ENCODE measurements at regions not wholly inside any gene's neighbourhood (a gene's known extent, or its start where the extent isn't known, plus 50 kb on each side); places are given as distances from the start of the nearest gene placed in this dataset.
"Not testable (repeated sequence)": the region's sequence is repeated elsewhere in the genome, so short reads cannot be mapped to it uniquely, and the experiment has no call there.

DNA sequence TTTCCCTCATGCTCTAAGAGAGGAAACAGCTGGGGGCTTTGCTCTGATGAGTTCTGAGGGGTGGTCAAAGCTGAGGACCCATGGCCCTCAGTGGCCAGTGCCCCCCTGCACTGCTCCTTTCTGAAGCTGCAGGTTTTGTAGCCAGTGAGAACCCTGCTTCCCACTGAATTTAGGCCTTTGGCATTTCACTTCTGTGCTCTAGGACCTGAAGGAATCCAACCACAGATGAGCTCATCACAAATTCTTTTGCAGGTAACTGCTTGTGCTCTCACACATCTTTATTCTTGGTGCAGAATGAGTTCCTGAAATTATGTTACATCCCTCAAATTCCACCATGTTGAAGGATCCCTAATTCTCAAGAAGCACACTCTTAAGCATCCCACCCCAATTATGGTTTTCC is 248.7 kb upstream of the IRF2BP2 start:
- DNase-seq: no peak

DNA sequence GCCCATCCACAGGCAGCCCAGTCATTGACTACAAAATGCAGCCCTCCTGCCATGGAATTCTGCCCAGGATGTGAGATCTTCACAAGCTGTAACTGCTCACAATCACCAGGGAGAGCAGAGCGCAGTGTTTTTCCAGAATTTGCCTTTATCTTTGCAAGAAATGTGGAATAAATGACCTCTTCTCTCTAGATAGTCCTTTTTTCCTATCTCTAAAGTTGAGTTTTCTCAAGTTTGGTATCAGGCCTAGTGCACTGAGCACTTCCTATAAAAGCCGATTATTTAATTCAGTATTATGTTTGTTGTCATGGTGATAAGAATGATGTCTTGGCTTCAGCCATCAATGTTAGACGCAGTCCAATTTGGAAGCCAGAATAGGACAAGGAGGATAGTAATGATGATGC is 246.9 kb upstream of the IRF2BP2 start:
- no peak for DNase-seq

DNA sequence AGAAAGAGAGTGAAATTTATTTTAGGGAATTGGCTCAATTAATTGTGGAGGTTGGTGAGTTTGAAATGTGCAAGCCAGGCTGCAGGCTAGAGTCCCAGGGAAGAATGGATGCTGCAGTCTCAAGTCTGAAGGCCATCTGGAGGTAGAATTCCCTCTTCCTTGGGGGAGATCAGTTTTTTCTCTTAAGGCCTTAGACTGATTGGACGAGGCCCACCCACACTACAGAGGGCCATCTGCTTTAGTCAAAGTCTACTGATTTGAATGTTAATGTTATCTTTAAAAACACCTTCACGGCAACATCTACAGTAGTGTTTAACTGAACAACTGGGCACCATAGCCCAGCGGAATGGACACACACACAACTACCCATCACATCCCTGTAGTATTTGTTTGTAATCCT is 245.9 kb upstream of the IRF2BP2 start:
- DNase-seq: no peak

DNA sequence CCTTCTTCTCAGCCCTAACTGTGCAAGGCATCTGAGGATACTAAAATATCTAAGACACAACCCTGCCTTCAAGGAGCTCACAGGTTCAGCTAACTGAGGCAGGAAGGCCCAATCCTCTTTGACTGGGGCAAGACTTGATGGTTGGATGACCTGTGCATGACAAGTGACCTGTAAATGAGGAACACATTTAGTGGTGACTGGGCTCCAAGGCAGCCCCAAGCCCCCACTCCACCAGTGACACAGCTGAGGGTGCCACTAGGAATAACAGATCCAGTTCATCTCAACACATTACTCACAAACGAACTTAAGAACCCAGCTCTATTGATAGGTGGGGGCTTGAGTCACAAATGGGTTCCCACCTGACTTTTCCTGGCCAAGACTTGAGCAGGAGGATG is 244.7 kb upstream of the IRF2BP2 start:
- DNase-seq: no peak

DNA sequence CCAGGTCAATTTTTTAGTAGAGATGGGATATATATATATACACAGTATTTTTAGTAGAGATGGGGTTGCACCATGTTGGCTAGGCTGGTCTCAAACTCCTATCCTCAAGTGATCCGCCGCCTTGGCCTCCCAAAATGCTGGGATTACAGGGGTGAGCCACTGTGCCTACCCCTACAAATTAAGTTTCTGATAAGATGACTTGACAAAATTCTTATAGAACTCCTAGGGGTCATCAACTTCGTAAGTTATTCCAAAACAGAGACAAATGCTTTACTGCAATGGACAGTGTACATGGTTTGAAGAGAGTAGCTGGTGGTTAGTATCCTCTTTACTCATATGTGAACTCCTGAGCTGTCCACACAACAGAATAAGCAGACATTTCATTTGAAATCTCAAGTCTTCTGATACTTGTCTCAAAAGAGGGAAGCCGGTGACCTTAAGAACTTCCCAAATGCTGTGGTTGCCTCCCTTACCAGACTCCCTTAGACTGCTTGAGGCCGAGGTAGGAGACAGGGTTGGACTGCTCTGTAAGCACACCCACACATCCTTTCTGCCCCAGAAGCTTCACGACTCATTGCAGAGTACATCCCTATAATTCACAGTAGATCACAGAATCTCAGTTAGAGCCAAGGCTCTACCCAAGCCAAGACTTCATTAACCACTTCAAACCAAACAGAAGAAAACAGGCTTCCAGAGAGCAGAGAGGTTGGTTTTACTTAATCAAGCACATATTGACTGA is 244.1 kb upstream of the IRF2BP2 start:
- DNase-seq: no peak

DNA sequence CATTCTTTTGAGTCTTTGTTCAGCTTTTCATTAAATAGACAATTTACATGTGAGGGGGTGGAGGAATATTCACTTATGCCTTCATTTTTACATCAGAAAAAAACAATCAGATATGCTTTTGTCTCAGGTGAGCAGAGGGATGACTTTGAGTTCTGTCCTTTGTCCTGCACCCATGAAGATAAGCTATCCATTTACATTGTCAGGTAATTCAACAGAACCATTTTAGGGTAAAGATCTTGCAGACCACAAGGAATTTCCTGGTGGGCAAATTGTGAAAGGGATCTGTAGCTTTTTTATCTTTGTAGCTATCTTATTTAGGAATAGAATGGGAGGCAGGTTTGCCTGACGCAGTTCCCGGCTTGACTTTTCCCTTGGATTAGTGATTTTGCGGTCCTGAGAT is 242.7 kb upstream of the IRF2BP2 start:
- DNase-seq: no peak

DNA sequence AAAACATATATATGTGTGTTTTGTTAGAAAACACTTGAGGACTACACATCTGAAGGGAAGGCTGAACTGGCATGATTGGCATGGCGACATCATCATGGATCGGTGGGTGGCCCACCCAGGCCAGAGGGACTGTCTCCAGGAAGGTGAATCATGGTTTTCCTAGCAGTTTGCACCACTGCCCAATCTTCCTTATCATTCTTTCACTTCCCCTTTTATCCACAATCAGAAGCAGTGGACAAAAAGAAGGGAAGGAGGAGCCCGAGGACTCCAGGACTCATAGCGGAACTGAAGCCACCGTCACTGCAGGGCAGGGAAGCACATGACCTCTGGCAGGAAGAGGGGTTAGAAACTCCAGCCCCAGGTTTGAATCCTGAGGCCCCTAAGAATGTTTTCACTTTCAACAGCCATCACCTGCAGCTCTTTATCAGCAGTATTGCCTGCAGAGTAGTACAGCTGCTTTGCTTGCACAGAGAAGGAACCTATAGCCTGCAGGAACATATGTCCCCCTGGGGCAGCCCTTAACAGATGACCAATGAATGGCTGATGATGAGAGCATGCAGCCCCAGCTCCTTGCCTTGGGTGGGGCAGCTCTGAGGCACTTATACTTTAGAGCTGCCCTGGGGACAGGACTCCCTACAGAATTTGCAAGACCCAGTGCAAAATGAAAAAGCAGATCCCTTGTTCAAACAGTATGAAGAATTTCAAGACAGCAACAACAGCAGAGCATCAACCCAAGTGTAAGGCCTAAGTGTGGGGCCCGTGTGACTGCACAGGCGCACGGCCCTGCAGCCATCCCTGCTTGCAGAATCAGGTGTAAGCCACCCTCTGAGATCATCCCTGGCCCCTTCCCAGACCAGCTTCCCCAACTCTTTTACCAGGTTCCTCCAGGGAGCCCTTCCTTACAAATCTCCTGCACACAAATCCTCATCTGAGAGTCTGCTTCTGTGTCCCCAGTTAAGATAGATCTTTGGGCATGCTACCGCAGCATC is 241.8 kb upstream of the IRF2BP2 start:
- DNase-seq: no peak

DNA sequence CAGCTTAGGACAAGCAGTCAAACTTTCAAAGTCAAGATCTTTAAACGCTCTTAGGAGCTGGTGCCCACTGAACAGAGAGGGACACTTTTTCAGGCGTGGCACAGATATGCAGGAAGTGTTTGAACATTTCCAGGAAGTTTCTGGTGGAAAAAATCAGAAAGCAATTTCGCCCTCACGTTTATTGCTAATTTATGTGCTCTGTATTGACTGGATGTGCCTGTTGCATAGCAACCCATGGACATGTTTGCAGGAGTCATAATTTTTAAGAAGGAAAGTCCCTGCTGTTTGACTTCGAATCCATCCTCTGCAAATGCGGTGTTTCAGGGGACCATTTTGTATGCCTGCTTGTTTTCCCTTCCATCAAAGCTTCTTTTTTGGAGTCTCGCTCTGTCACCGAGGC is 239.9 kb upstream of the IRF2BP2 start:
- no peak for DNase-seq

DNA sequence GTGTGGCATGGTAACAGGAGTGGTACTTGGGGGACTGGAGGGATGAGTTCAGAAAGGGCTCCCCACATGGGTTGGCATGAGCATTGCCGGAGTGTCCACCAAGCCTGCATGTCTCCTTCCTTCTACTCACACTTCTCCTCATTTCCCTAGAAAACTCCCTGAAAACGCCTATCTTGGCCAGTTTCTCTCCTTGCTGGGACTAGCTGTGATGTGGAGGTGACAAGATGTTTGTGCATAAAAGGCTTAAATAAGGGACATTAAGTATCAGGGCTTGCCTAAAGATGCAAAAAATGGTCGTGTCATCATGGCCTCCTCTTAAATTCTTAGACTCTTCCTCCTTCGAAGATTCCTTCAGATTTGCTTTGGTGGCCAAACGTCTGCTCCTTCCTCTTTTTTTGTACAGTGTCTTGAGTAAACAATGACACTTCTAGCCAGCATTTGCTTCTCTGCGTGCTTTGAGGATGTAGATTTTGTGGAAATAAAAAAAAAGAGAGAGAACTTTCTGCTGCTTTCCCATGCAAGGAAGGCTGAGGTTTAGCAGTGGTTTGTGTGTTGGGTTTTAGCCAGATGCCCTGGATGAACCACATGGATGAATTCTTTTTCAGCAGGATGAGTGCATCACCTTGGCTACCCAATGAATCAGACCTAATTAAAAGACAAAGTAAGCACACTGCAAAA is 239.1 kb upstream of the IRF2BP2 start:
- DNase-seq: peak; percentile 29

DNA sequence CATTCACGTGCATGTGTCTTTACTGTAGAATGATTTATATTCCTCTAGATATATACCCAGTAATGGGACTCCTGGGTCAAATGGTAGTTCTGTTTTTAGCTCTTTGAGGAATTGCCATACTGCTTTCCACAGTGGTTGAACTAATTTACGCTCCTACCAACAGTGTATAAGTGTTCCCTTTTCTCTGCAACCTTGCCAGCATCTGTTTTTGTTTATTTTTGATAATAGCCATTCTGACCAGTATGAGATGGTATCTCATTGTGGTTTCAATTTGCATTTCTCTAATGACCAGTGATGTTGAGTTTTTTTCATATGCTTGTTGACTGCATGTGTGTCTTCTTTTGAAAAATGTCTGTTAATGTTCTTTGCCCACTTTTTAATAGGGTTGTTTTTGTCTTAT is 236.8 kb upstream of the IRF2BP2 start:
- not testable (repeated sequence) for DNase-seq

DNA sequence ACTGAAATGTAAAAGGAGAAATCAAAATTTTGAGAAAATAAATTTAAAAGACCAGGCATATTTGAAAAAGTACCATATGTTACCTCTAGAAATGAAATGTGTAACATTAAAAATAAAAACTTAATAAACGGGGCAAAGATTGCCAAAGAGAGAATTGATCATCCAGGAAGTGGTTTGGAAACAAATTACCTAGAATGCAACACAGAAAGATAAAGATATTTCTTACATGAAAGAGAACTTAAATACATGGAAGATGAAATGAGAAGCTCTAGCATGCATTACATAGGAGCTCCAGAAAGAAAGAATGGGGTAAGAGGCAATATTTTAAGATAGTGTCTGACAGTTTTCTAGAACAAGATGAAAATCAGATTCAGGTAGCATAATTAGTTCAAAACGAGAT is 235.9 kb upstream of the IRF2BP2 start:
- no peak for DNase-seq

DNA sequence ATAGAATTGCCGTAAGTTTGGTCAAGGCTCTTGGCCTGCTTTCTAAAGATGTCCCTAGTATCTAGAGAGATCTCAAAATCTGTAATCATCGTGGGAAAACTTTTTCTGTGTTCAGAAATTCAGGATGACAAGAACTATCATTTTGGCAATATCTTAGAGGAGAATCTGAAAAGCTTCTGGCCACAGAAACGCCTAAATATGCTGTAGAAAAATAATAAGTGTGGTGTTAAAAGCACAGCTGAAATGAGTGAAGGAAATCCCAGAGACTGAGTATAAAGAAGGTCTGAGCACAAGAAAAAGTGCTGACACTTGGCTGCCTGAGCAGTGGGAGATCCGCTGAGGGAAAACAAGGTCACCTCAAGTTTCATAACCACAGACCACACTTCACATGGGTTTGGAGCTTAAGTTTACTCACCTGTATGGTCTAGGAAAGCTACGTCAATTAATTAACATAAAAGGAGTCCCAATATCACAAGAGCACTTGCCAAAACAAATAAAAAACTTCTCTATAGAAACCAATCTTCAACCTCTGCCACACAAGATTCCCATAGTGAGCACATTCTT is 235.2 kb upstream of the IRF2BP2 start:
- peak; percentile 50 for DNase-seq

DNA sequence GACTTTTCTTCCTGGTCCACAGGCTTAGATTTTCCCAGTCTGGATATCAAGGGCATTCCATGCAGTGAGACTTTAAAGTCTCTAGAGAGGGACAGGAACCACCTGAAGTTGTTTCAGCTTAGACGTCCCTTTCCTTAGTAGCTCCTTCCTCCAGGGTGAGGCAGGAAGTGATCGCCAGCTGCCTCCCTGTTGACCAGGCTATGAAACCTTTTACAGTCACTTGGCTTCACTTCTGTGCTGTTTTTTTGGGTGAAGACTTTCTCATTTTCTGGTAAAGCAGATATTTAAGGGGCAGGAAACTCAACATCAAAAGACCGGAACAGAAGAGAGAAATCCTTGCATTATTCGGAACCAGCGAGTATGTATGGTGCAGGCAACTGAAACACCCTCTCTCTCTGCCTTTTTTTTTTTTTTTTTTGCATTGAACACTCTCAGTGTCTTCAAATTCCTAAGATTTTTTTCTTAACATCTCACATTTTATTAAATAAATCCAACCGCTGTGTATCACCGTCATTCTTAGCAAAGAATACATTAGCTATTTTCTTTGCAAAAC is 234.6 kb upstream of the IRF2BP2 start:
- no peak for DNase-seq

DNA sequence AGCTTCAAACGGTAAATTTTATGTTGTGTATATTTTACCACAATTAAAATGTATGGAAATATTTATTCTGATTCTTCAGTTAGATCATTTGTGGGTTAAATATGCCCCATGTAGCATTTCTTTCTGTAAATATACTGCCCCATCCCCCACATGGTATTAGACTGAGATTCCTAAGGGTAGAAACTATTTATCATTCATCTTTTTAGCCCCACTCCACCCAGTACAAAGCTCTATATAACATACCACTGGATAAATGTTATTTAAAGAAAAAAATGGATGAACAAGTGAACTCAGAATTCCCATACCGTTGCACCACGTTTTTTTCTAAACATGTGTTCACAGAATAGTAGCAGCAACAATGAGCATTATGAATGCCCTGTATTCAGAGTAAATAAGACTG is 234.0 kb upstream of the IRF2BP2 start:
- DNase-seq: no peak

DNA sequence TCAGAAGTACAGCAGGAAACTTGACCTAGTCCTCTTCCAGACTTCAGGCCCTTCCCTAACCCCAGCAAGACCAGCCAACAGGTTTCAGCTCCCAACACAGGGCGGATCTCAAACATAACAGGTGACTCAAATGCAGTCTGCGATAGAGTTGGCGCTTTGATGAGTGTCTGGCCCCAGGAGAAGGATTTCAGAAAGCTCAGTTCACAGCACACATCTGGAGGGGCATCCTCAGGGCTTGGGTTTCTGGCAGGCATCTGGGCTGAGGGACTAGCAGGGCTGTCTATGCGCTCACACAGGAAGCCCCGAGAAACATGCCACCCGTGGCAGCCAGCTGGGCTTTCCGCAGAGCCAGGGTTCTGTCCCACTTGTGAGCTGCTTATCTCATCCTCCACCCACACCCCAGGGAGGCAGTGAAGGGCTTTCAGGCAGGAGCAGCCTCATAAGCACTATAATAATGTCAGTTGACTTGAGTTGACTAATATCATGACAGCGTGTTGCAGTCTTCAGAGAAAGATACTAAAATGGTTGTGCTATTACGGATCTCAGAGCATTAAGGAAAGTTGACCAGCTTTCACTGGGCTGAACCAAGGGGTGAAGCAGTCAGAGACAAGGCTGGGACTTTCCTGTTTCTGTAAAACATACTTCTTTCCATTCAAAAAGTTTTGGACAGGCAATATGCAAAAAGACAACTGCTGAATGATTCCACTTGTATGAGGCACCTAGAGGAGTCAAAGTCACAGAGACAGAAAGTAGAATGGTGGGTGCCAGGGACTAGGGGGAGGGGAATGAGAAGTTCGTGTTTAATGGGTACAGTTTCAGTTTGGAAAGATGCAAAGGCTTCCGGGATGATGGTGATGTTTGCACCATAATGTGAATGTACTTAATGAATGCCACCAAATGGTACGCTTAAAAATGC is 233.0 kb upstream of the IRF2BP2 start:
- no peak for DNase-seq

DNA sequence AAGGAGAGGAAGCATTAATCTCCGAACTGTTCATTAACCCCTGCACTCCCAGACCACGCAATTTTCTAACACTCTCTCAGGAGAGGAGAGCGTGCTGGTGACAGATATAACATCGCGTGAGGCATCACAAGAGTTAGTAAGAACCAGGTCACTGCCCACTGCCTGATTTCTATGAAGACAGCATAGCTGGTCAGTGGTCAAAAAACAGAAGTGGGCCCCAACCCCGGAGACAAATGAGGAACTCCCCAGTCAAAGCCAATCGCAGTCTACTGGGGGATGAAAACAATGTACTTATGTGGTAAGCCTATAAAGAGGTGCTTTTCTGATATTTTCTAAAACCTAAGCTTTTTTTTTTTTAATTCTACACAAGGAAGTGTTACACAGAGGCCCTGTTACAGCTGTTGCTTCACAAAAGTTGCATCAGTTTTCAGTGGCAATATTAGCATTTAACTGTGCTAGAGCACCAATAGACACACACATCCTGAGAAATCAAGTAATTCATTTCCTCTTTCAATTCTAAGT is 231.8 kb upstream of the IRF2BP2 start:
- DNase-seq: no peak

DNA sequence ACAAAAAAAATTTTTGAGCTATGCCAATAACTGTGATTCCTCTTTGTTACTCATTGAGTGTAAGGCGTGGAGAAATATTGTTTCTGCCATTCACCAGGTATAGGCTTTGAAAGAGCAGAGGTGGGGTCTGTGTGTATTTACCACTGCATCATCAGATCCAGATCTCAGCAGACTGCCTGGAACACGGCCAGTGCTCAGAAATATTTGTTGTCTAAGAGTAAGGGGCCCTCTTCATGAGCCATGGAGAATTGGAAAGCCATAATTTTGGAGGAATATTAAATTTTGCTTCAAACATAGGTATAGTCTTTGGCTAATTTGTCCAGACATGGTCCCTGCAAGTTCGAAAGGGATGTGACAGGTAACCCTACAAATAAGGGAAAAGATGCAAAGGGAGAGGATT is 231.3 kb upstream of the IRF2BP2 start:
- DNase-seq: no peak

DNA sequence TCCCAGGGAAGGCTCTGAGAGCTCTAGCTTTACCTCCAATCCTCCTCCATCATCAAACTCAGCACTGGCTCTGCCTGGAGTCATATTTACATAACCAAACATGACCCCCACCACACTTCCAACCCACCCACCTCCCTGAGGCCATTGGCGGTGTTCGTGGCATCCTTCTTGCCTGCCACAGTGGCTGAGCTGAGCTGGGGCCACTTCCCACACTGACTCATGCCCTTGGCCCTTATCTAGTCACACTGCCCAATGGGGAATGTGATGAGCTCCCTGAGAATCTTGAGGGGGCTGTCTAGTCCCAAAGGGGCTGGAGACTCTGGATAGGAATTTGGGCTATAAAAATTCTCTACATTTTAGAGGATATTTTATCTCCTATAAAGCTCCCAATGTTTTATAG is 230.9 kb upstream of the IRF2BP2 start:
- no peak for DNase-seq

DNA sequence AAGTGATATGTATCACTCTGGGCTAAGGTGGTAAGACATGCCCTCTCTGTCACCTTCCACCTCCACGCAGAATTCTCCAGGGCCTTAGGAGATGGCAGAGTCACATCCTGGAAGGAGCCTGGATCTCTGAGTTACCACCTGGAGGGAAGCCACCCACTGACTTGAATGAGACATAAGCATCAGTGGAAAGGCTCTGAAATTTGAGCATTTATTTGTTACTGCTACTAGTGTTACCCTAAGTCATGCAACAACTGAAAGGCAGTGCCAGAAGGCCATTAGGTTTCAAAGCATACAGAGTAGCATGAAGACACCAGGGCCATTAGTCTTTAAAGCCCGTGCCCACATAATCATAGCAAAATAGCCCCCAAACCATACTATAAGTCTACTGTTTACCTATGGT is 230.3 kb upstream of the IRF2BP2 start:
- DNase-seq: no peak

DNA sequence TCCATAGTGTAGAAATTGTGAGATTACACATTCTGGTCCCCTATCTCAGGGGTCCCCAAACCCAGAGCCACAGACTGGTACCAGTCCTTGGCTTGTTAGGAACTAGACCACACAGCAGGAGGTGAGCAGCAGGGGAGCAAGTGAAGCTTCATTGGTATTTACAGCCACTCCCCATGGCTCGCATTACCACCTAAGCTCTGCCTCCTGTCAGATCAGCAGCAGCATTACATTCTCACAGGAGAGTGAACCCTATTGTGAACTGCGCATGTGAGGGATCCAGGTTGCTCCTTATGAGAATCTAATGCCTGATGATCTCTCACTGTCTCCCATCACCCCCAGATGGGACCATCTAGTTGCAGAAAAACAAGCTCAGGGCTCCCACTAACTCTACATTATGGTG is 229.7 kb upstream of the IRF2BP2 start:
- DNase-seq: no peak

DNA sequence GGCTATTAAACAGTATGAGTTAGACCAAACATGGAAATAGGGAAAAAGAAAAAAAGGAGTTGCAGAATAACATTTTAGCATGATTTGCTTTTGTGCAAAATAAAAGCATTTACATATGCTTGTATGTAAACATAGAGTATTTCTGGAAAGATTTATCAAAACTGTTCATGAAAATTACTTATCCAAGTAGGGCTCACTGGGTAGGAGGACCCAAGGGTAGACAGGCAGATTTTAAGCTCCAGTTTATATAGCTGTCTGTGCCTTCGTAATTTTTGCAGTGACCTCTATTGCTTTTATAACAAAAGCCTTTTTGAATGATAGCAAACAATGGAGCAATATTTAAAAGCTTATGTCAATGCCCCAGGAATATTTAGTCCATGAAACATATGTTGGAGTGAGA is 228.8 kb upstream of the IRF2BP2 start:
- no peak for DNase-seq

DNA sequence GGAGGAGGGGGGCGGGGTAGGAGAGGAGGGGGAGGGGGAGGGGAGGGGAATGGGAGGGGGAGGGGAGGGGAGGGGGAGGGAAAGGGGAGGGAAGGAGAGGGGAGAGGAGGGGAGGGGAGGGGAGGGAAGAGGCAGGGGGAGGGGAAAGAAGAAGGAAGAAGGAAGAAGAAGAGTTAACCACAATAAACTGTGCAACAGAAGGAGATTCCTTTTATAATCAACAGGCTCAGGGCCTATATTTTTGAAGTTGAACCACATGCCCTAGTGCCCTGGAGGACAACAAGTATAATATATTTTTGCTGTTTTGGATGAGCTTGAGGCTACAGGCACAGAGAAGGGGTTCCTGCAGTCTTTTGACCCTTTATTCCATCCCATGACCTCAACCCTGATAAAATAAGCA is 228.2 kb upstream of the IRF2BP2 start:
- no peak for DNase-seq

All from DMS79 (cell line).